Thymus (tissue), 11 donors: ENCODE measurements at regions not wholly inside any gene's neighbourhood (a gene's known extent, or its start where the extent isn't known, plus 50 kb on each side); places are given as distances from the start of the nearest gene placed in this dataset.
A peak's percentile ranks its signal among the peaks of the same experiment; 100 is the strongest.
"Not testable (repeated sequence)": the region's sequence is repeated elsewhere in the genome, so short reads cannot be mapped to it uniquely, and the experiment has no call there.

Source experiments
- DNase-seq, 9 donors: peaks; one replicate each; pipeline ENCODE4 v3.0.0-alpha.2; 2013; ENCODE audit warnings: low spot score in 9 of 9, low read depth in 6 of 9, missing footprints in 1 of 9
- H3K27ac ChIP-seq, 2 donors: one replicate each; pipeline ENCODE4 v1.5.1; 2013; ENCODE audit warnings: control low read depth in 1 of 2, low read depth in 1 of 2, low read length in 1 of 2, mild to moderate bottlenecking in 1 of 2, moderate library complexity in 1 of 2
- H3K27me3 ChIP-seq, 2 donors: one replicate each; pipeline ENCODE4 v1.5.1; 2013; ENCODE audit warnings: low read length in 1 of 2; ENCODE audit not compliant: control insufficient read depth in 2 of 2, insufficient read depth in 1 of 2
- H3K36me3 ChIP-seq, 2 donors: one replicate each; pipeline ENCODE4 v1.5.1; 2013; ENCODE audit warnings: low read length in 1 of 2, mild to moderate bottlenecking in 1 of 2, moderate library complexity in 1 of 2; ENCODE audit not compliant: control insufficient read depth in 2 of 2, insufficient read depth in 2 of 2
- H3K4me1 ChIP-seq, 2 donors: one replicate each; pipeline ENCODE4 v1.5.1; 2013; ENCODE audit warnings: low read length in 2 of 2; ENCODE audit not compliant: control insufficient read depth in 2 of 2, insufficient read depth in 2 of 2
- H3K4me3 ChIP-seq, 2 donors: one replicate each; pipeline ENCODE4 v1.5.1; 2013; ENCODE audit warnings: low read length in 2 of 2, control low read depth in 1 of 2, mild to moderate bottlenecking in 1 of 2
- H3K9me3 ChIP-seq, 2 donors: one replicate each; pipeline ENCODE4 v1.5.1; 2013; ENCODE audit warnings: low read length in 1 of 2, mild to moderate bottlenecking in 1 of 2; ENCODE audit not compliant: control insufficient read depth in 2 of 2, insufficient read depth in 1 of 2
- WGBS: extraction: QIAGEN DNeasy Blood & Tissue Kit; methylation state at CpG from one replicate; pipeline ENCODE4 v1.1.7; 2013; 5-methylcytosine and 5-hydroxymethylcytosine counted together
- donor health status: healthy.

DNA sequence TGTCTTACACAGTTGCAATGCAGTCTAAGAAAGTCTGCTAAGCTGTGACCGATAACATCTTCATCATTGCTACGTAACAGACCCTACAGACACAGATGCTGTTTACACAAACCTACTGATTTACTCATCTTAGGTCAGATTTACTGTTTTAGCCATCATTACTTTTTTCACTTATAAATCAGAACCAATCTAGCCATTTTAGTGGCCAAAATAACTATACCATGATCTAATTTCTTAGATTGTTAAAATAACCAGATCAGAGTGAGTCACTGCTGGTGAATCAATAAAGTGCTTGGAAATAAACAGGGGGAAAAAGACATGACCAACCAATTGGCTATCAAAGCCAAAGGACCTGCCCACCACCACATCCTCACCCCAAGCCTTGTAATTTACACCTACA is 57.0 kb upstream of the FOXN3 start:
- Histone ChIP-seq H3K27me3 (no peaks in the 10 kb centered on the region), H3K36me3 (peaks cover 0 to 1% of the 10 kb centered on the region in 2 donors), H3K4me1 (no peaks in the 10 kb centered on the region), H3K27ac (no peak overlapping the region), H3K9me3 (no peaks in the 10 kb centered on the region), H3K4me3 (no peak overlapping the region)
- WGBS, result 98% methylated on average over 2 of the region's 2 CpGs
- DNase-seq, result no peak

DNA sequence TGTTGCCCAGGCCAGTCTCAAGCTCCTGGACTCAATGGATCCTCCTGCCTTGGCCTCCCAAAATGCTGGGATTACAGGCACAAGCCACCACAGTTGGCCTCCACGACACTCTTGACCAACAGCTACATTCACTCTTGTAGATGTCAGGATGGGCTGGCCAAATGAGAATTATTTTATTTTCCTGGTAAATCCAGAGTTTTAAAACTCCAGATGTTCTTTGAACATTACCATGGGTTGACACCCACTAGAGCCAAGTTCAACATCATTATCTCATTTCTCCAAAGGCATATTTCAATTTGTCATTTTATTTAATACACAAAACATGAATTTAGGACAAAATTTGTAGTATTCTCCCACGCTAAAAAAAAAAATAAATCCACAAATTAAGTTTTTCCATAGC is 56.5 kb upstream of the FOXN3 start:
- no peaks in the 10 kb centered on the region for H3K9me3 ChIP-seq
- no peaks in the 10 kb centered on the region for H3K4me1 ChIP-seq
- no peak for DNase-seq
- no peak overlapping the region for H3K27ac ChIP-seq
- H3K36me3 ChIP-seq, result peaks cover 0 to 2% of the 10 kb centered on the region in 2 donors
- no peaks in the 10 kb centered on the region for H3K27me3 ChIP-seq
- no peak overlapping the region for H3K4me3 ChIP-seq
- WGBS, result 98% methylated on average over 2 of the region's 2 CpGs

DNA sequence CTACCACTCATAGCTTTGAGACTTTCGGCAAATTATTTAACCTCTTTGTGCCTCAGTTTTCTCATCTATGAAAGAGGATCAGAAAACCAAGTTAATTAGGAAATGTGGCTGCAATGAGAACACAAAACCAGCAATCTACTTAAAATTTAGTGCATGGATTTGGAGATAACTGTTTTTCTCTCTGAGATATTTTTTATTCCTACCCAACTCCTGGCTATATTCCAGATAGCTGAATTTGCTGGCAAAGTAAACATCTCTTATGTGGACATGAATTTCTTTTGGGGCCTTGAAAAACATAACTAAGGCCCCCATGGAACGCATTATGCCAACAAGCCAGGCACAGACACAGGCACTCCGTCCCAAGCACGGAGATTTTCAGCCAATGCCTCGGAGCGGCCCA is 53.4 kb upstream of the FOXN3 start:
- DNase-seq, result no peak
- peaks cover 2 to 3% of the 10 kb centered on the region in 2 donors for H3K36me3 ChIP-seq
- H3K27ac ChIP-seq, result no peak overlapping the region
- H3K4me3 ChIP-seq, result no peak overlapping the region
- over 99% methylated on average over 6 of the region's 6 CpGs for WGBS
- peaks cover 5 to 14% of the 10 kb centered on the region in 2 donors for H3K4me1 ChIP-seq
- no peaks in the 10 kb centered on the region for H3K27me3 ChIP-seq
- H3K9me3 ChIP-seq, result no peaks in the 10 kb centered on the region

DNA sequence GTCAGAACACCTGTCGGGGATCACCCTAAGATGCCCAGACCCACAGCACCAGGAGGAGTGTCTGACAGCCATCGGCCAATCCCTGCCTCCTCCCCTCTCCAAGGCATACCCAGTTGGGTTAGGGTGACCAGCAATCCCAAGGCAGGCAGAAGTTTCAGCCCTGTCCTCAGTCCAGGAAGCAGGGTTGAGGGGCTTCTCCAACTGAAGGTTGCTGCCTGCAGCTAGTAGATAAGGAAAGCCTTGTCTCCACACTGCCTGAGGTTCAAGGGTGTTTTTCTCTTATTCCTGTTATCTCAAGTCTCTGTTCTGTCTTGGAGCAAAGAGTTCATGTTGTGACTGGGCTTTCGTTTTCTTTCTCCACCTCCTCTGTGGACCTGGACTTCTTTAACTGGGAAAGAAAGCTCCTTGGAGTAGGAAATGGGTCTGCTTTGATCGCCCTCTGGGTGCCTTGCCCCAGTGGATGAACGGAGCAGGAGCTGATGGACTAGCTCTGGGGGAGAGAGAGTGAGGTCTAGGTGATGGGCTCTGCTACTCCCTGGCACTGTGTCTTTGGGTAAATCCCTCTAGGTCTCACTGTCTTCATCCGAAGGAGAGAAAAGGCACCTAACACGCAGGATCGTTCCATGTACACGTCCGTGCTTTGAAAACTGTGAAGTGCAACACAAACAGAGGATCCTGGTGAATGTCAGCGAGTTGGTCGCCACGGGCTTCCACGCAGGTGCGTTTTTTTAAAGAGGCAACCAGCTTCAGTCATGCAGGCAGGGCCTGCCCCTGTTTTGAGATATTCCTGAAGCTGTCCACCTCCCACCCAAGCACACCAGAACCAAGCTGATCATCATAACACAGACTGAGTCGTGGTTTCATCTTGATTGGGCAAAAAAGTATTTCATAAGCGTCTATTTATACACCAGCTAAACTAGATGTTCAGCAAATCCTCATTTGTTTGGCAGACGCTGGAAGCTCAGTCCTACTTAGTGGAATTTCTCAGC is 52.5 kb upstream of the FOXN3 start:
- Histone ChIP-seq H3K4me1 (peaks cover 5 to 14% of the 10 kb centered on the region in 2 donors), H3K36me3 (peaks cover 2 to 3% of the 10 kb centered on the region in 2 donors), H3K9me3 (no peaks in the 10 kb centered on the region), H3K27me3 (no peaks in the 10 kb centered on the region), H3K4me3 (no peak overlapping the region), H3K27ac (no peak overlapping the region)
- WGBS, result 90% methylated on average over 18 of the region's 18 CpGs
- DNase-seq, result no peak

DNA sequence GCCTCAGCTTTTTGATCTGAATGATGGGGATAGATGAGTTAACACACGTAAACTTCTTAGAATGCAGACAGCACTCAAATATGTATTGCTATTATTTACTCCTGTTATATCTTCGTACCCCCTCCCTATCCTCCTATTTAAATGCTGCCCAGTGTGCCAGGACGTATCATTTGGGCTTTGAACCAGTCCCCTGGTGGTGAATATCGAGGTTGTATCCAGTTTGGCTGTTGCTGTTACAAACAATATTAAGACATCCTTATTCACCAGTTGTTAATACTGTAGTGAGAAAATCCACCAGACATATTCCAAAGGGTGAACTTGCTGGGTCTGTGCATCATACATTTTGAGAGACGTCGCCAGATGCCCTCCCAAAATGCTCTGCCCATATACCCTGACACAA is 51.5 kb upstream of the FOXN3 start:
- H3K9me3 ChIP-seq, result no peaks in the 10 kb centered on the region
- WGBS, result 98% methylated on average over 6 of the region's 6 CpGs

DNA sequence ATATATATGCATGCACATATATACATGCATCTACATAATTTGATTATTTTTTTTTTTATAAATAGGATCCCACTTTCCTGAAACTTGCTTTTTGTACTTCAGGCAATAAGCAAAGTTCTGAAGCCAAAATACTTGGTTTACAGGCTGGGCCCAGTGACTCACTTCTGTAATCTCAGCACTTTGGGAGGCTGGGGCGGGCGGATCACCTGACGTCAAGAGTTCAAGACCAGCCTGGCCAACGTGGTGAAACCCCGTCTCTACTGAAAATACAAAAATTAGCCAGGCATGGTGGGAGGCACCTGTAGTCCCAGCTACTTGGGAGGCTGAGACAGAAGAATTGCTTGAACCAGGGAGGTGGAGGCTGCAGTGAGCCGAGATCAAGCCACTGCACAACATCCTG is 51.0 kb upstream of the FOXN3 start:
- not testable (repeated sequence) for DNase-seq
- 96% methylated on average over 6 of the region's 6 CpGs for WGBS
- H3K4me1 ChIP-seq, result peaks cover 5 to 14% of the 10 kb centered on the region in 2 donors

More for the DNA sequence above, 51.5 kb upstream of the FOXN3 start:
- DNase-seq, result no peak
- no peak overlapping the region for H3K4me3 ChIP-seq
- H3K27me3 ChIP-seq, result no peaks in the 10 kb centered on the region
- peaks cover 5 to 14% of the 10 kb centered on the region in 2 donors for H3K4me1 ChIP-seq
- H3K36me3 ChIP-seq, result peaks cover 2 to 3% of the 10 kb centered on the region in 2 donors
- H3K27ac ChIP-seq, result no peak overlapping the region

DNA sequence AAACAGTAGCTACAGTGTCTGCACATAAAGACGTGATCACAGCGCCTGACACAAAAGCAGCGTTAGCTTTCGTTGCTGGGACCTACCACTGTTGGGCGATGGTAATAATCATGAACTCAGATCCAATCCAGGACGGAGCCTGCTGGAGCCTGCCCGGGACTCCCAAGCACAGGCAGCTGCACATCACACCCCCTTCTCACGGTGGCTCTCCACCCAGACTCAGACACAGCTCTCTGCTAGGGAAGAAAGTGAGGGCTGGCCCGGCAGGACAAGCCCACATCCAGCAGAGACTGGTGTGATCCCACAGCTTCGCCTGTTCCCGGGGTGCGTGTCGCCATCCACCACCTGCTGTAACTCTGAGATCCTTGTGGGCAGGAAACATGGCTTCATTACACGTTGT is 49.9 kb upstream of the FOXN3 start:
- no peaks in the 10 kb centered on the region for H3K27me3 ChIP-seq
- no peak for DNase-seq
- H3K9me3 ChIP-seq, result no peaks in the 10 kb centered on the region
- peaks cover 2 to 3% of the 10 kb centered on the region in 2 donors for H3K36me3 ChIP-seq
- H3K27ac ChIP-seq, result peak overlapping the region; percentile 18 to 42
- H3K4me3 ChIP-seq, result no peak overlapping the region
- WGBS, result 76% methylated on average over 14 of the region's 14 CpGs
- peaks cover 5 to 14% of the 10 kb centered on the region in 2 donors for H3K4me1 ChIP-seq

More for the DNA sequence above, 51.0 kb upstream of the FOXN3 start:
- not testable (repeated sequence) for H3K27me3 ChIP-seq, H3K9me3 ChIP-seq, H3K36me3 ChIP-seq, H3K27ac ChIP-seq, H3K4me3 ChIP-seq
